ENCODE measurements at regions not wholly inside any gene's neighbourhood (a gene's known extent, or its start where the extent isn't known, plus 50 kb on each side); places are given as distances from the start of the nearest gene placed in this dataset.

GRCh38 chr5:133756036-133756435 lies 143.7 kb upstream of the FSTL4 start:
- TF ChIP-seq CREB1 (IDR thresholded peaks at IDR 0.05; ENCODE audit: low read depth) (no peak), MAX (IDR thresholded peaks at IDR 0.05) (no peak), CEBPB (IDR thresholded peaks at IDR 0.05) (no peak), EGR1 (IDR thresholded peaks at IDR 0.05) (no peak), YY1 (IDR thresholded peaks at IDR 0.05; ENCODE audit: low read depth) (no peak), RAD21 (IDR thresholded peaks at IDR 0.05; ENCODE audit: low read depth) (no peak), TEAD4 (IDR thresholded peaks at IDR 0.05) (no peak), EP300 (IDR thresholded peaks at IDR 0.05; ENCODE audit: borderline replicate concordance) (no peak), USF1 (IDR thresholded peaks at IDR 0.05) (no peak), REST (IDR thresholded peaks at IDR 0.05; ENCODE audit: low read depth) (no peak), TAF1 (IDR thresholded peaks at IDR 0.05; ENCODE audit: low read depth) (no peak)

- TF ChIP-seq MAX (IDR thresholded peaks at IDR 0.05) (no peak), RAD21 (IDR thresholded peaks at IDR 0.05; ENCODE audit: low read depth) (peak; percentile 45)
Observed at GRCh38 chr5:133754575-133755169, 142.3 kb upstream of the FSTL4 start.

- no peak for TF ChIP-seq ZBTB7A (IDR thresholded peaks at IDR 0.05; ENCODE audit: low read depth)
- TF ChIP-seq REST (IDR thresholded peaks at IDR 0.05; ENCODE audit: low read depth) = no peak
- no peak for TF ChIP-seq EGR1 (IDR thresholded peaks at IDR 0.05)
- no peak for TF ChIP-seq CEBPB (IDR thresholded peaks at IDR 0.05)
- TF ChIP-seq TAF1 (IDR thresholded peaks at IDR 0.05; ENCODE audit: low read depth) = no peak
- no peak for TF ChIP-seq TCF12 (IDR thresholded peaks at IDR 0.05; ENCODE audit: low read depth)
- TF ChIP-seq TEAD4 (IDR thresholded peaks at IDR 0.05) = no peak
- no peak for TF ChIP-seq CREB1 (IDR thresholded peaks at IDR 0.05; ENCODE audit: low read depth)
- no peak for TF ChIP-seq FOXM1 (IDR thresholded peaks at IDR 0.05; ENCODE audit: borderline replicate concordance, low read depth)
- TF ChIP-seq MAX (IDR thresholded peaks at IDR 0.05) = no peak
- TF ChIP-seq USF1 (IDR thresholded peaks at IDR 0.05) = no peak
- no peak for TF ChIP-seq EP300 (IDR thresholded peaks at IDR 0.05; ENCODE audit: borderline replicate concordance)
Observed at GRCh38 chr5:133753856-133754255, 141.5 kb upstream of the FSTL4 start.

- TF ChIP-seq NFIC (IDR thresholded peaks at IDR 0.05) (no peak), TCF12 (IDR thresholded peaks at IDR 0.05; ENCODE audit: low read depth) (no peak), YY1 (IDR thresholded peaks at IDR 0.05; ENCODE audit: low read depth) (no peak), CREB1 (IDR thresholded peaks at IDR 0.05; ENCODE audit: low read depth) (no peak), RAD21 (IDR thresholded peaks at IDR 0.05; ENCODE audit: low read depth) (no peak), TEAD4 (IDR thresholded peaks at IDR 0.05) (no peak)
Observed at GRCh38 chr5:133751846-133752245, 139.5 kb upstream of the FSTL4 start.

- no peak for TF ChIP-seq TCF12 (IDR thresholded peaks at IDR 0.05; ENCODE audit: low read depth)
- no peak for TF ChIP-seq FOXM1 (IDR thresholded peaks at IDR 0.05; ENCODE audit: borderline replicate concordance, low read depth)
- no peak for TF ChIP-seq TAF1 (IDR thresholded peaks at IDR 0.05; ENCODE audit: low read depth)
- TF ChIP-seq EGR1 (IDR thresholded peaks at IDR 0.05) = no peak
- TF ChIP-seq RAD21 (IDR thresholded peaks at IDR 0.05; ENCODE audit: low read depth) = no peak
- no peak for TF ChIP-seq ZBTB7A (IDR thresholded peaks at IDR 0.05; ENCODE audit: low read depth)
- TF ChIP-seq NFIC (IDR thresholded peaks at IDR 0.05) = no peak
- no peak for TF ChIP-seq EP300 (IDR thresholded peaks at IDR 0.05; ENCODE audit: borderline replicate concordance)
- TF ChIP-seq CREB1 (IDR thresholded peaks at IDR 0.05; ENCODE audit: low read depth) = no peak
- no peak for TF ChIP-seq USF1 (IDR thresholded peaks at IDR 0.05)
- no peak for TF ChIP-seq TEAD4 (IDR thresholded peaks at IDR 0.05)
- TF ChIP-seq CEBPB (IDR thresholded peaks at IDR 0.05) = no peak
- TF ChIP-seq YY1 (IDR thresholded peaks at IDR 0.05; ENCODE audit: low read depth) = no peak
- TF ChIP-seq MAX (IDR thresholded peaks at IDR 0.05) = no peak
- TF ChIP-seq REST (IDR thresholded peaks at IDR 0.05; ENCODE audit: low read depth) = no peak
Observed at GRCh38 chr5:133751421-133751820, 139.1 kb upstream of the FSTL4 start.
